Caki2 (cell line): ENCODE measurements at regions not wholly inside any gene's neighbourhood (a gene's known extent, or its start where the extent isn't known, plus 50 kb on each side); places are given as distances from the start of the nearest gene placed in this dataset.

ENCODE experiments used
- DNase-seq: peaks from one replicate; pipeline ENCODE4 v3.0.0-alpha.2; 2015; ENCODE audit warnings: low read depth
- in situ Hi-C: cut with HindIII; loops from 2 replicates; pipeline ENCODE4 v1.10.0; 2016; ENCODE audit warnings: low sequenced_read_pairs, low pct_unique_long_range_greater_than_20kb, mixed read lengths

DNA sequence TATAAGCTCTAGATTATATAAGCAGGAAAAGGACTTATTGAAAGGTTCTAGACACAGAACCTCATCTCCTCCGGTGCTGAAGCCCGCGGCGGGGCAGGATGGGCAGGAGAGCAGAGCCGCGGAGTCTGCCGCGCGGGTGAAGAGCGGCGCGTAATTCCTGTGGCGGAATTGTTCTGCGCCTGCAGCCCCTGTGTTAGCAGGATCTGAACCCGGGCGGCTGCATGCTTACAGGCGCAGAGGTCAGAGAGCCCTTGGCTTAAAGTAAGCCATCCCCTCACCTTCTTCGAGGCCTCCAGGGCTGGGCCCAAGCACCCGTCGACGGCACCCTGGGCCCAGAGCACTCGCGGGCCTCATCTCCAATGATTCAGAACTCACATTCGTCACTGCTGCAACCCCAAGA is 89.3 kb downstream of the FASLG start:
- in situ Hi-C loops: no loop called here
- no peak for DNase-seq

GRCh38 chr1:172751683-172752082 is 92.8 kb downstream of the FASLG start:
- in situ Hi-C loops: no loop called here
- no peak for DNase-seq

DNA sequence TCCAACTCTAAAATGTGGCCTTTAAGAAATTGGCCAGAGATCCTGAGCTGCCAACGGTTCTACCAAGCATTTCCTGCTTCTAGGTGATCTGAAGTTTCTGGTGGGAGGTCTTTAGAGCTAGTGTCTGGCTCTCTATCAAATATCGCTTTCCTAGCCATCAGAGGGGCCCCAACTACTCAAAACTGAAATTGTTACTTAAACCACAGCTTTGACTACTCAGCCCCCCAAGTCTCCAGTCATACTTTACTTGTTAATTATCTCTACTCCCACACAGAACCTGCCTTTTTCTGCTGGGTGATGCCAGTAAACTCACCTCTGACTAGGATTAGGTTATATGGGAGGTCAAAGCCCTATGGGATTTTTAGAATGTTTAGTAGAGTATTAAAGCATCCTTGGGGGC is 95.1 kb downstream of the FASLG start:
- in situ Hi-C loops: no loop called here
- DNase-seq: no peak

DNA sequence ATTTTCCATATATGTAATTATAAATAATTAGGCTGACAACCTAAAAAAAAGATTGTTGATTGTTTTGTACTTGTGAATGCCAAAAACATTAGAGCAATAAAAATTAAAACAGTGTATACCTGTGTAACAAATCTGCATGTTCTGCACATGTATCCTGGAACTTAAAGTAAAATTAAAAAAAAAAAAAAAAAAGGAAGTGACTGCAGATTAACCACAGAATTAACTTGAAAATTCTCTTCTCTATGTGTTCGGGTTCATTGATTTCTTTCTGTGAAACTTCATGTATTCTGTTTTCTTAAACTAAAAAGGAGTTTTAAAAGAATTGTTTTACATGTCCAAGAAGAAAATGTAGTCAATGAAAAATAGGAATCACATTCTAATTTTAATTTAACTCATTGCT is 95.7 kb downstream of the FASLG start:
- no peak for DNase-seq
- in situ Hi-C loops: no loop called here

DNA sequence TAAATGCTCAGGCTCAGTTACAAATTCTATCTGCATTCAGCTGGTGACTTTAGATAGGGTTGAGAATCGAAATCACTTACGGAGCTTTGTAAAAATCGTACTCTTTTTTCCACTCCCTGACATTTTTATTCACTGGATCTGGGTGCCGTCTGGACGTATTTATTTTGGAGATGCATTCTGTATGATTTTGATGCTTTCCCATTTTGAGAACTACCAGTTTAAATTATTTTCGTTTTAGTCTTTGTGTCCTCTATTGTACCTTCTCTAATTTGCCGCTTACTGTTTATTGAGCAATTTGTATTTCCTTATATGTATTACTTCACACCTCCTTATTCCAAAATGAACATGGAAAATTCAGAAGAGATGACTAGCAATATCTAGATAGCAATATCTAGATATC is 96.2 kb downstream of the FASLG start:
- in situ Hi-C loops: no loop called here
- no peak for DNase-seq

DNA sequence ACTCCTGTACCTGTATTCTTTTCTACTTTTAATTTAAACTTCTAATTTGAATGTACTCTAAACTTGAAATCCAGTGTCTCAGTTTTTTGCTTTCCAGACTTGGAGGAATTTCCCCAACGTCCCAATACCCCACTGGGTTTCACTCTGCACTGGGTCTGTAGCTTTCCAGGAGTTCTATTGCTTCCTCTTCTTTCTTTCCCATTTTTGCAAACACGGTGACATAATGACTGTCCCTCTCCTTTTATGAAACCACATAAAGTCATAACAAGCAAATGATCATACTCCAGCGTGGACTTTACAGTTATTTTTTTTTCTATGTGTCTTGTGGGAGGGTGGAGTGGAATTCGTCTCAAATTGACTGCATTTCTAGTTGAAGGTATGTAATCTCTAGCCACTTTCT is 97.1 kb downstream of the FASLG start:
- in situ Hi-C loops: no loop called here
- no peak for DNase-seq

DNA sequence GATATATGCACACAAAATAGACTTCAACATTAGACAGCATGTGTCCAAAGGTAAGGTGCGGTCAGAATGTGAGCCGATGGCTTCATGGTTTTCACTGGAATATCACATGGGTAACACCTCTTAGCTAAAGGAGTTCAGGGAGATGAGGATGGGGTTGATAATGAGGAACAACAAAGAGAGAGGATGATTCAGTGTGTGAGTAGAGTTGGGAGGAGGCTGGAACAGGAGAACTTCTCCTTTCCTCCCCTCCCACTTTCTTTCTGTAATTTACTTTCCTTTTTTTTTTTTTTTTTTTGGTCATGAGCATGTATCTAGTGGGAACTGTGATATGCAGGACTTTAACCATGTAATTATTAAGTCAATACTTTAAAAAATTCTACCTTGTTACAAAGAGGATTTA is 99.4 kb downstream of the FASLG start:
- in situ Hi-C loops: no loop called here
- no peak for DNase-seq

- DNase-seq: no peak
- in situ Hi-C loops: no loop called here
Measured at GRCh38 chr1:172760121-172760520, 101.2 kb downstream of the FASLG start.

DNA sequence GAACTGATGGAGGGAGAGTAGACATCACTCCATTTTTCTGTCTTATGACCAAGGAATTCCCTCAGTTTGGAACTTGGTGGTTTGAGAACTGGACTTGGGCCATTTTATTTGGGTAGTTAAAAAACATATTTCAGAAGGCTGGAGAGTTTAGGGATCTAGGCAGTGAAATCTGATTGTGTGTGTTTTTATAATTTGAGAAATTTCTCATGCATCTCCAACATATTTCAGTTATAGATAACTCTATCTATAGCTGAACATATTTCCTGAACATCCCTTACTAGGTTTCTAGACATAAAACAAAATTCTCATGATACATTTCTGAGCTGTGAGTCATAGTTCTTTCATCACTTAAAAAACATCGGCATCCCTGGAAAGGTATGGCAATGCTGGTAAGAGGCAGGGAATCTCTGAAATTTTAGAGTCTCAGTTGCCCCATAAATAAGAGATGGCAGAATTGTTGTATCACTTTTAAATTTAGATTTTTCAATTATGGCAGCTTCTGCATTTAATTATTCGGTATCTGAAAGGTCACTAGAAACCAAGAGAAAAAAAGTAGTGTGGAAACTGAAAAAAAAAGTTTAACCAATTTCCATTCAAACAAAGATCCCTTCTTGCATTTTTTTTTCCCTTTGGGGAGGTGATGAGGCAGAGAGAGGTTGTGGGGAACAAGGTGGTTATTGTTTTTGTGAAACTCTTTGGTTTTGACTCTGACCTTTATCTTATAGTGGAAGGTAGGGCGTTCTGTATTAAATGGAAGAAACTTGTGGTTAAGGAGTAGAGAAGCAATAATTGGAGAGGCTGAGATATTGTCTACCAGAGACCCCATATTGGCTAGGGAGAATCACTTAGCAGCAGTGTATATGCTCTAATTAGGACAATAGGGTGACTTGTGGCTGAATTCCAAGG is 102.9 kb downstream of the FASLG start:
- in situ Hi-C loops: no loop called here
- DNase-seq: no peak

- DNase-seq: no peak
- in situ Hi-C loops: no loop called here
Measured at GRCh38 chr1:172763057-172763456, 104.2 kb downstream of the FASLG start.

DNA sequence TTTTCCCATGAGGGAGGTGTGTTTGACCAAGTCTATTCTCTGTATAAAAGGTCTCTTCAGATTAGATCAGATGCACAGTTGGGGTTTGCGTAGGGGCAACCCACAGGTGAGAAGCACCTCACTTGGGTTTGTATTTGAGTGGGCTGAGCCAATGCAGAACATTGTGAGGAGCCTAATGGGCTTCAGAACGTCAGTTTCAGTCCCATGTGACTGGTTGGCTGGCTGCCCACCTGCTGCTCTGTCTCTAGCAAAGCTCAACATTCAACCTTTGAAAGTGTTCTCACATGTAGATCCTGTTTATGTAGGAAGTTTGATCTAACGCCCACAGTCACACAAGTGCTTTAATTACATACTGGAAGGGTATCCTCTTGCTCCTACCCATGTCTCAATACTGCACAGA is 105.5 kb downstream of the FASLG start:
- in situ Hi-C loops: no loop called here
- DNase-seq: no peak

DNA sequence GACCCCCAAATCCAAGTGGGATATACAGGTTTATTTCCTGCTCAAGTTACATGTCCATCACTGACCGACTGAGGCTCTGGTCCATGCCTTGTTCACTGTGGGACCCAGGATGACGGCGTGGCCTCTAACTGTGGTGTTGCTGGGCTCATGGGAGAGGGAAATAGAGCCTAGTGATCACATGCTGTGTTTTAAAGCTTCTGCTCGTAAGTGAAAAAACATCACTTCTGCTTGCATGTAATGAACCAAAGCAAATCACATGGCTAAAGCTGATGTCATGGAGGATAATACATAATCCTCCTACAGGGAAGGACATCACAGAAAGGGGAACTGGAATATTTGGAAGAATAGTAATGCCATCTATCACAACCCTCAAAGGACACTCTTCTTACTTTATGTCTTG is 107.6 kb downstream of the FASLG start:
- in situ Hi-C loops: no loop called here
- no peak for DNase-seq

DNA sequence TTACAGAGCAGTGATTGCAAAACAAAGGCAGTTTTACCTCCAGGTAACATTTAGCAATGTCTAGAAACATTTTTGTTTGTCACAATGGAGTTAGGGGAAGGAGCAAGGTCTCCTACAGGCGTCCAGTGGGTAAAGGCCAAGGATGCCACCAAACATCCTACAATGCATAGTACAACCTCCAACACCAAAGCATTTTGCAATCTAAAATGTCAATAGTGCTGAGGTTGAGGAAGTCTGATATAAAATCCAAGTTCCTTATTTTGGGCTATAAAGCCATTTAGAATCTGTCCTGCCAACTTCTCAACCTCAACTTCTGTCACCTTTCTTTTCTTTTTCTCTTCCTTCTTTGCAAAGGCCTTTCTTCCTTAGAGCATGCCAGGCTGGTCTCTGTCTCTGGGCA is 111.2 kb downstream of the FASLG start:
- in situ Hi-C loops: no loop called here
- no peak for DNase-seq

DNA sequence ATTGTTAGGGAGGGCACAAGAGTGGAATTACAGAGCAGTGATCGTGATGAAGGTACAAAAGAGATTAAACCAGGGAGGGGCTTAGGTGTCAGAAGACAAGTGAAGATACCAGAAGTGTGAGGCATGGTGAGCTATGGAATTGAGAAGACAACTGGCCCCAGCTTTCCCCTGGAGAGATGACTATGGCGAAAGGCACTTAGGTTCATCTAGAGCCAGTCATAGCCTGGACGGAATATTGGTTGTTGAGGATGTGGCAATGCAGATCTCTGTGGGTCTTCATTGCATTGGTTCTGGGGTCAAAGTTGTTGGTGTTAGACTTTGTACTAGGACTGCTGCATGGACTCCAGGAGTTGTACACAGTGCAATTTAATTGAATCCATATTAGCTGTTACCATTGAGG is 115.7 kb downstream of the FASLG start:
- in situ Hi-C loops: no loop called here

DNA sequence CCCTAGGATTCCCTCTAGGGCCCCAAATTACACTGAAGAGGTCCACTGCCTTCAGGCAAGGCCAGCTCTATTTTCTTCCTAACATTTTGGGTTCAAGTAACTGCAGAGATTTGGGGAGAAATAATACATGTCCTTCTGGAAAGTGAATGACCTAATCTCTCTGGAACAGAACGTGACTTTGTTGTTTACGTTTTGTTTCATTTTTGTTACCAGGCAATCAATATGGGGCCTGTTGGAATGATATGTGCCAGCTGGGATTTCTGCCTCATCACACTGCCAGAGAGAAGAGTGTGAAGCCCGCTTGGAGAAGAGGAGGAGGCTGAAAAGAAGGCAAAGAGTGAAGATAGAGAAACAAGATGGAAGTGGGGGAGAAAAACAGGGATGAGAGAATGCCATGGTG is 116.7 kb downstream of the FASLG start:
- no peak for DNase-seq
- in situ Hi-C loops: no loop called here

More for the DNA sequence above, 115.7 kb downstream of the FASLG start:
- DNase-seq: no peak

DNA sequence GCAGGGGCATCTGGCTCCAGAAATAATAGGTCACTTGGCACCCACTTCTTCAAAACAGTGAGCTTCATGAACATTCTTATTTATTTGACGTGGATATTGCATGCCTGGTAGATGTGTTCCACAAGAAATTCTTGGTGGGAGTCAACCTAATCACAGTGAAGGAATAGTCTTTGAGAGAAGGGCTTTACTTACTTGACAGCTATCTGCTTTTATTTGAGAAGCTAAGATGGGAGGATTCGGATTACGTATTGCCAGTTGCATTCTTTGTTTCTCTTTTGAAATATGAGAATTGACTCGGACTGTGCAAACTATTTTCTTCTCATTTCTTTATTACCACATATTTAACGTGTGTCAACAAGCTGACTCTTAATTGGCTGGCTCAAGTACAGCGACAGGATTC is 117.2 kb downstream of the FASLG start:
- DNase-seq: no peak
- in situ Hi-C loops: no loop called here

DNA sequence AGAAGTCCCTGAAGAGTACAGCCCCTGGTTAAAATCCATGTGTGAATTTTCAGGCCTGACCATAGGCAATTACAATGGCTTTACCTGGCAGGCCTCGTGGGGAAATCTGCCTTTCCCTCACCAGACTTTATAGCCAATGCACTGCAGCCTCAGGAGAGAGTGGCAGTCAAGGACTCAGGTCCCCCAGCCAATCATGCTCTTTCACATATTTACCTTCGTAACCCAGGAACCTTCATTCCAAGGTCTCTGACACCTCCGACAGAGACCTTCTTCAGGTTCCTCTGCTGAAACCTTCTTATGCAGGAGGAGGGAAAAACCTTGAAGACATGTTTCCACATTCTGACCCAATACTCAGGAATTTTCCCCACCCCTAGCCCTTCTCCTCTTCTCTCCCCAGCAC is 118.9 kb downstream of the FASLG start:
- no peak for DNase-seq
- in situ Hi-C loops: no loop called here

DNA sequence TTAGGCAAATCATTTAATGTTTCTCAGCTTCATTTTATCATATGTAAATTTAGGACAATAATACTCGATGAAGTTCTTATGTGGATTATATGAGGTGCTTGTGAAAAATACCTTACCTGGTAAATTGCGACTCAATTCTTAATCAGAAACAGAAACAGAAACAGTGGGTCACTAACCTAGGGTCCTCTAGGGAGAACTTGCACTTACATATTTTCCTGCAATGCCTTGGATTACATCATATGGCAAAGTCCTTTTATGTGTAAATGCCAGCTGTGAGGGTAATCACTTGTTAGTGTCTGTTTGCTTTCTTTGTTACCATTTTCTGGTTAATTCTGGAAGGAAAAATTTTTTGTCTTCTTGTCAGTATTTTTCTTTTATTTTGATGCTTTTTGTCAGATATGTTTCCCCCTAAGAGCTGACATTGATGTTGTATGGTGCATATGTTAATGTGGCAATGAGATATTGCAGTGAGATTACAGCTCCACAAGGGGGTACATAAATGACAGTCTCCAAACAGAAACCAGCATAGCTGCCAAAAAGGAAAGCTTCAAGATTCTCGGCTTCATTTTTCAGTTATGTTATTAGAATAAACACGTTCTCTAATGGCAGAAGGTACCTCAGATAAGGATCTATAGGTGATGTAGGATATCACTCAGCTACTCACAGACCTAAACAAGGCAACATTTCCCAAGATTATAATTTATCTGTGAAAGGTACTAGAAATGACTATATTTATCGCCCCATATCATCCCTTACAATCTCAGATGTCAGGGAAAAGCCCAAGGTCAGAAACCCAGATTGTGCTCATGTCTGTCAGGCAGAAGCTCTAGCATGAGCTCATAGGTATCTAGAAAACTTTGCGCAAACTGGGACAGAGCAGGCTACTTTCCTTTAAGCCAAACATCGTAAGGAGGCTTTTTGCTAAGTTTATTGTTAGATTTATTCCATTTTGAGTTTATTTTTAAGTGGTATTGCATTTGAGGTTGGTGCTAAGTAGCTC is 119.9 kb downstream of the FASLG start:
- in situ Hi-C loops: no loop called here
- DNase-seq: no peak

- no peak for DNase-seq
- in situ Hi-C loops: no loop called here
Measured at GRCh38 chr1:172779491-172779890, 120.6 kb downstream of the FASLG start.
